HG03097 (cell line): ENCODE measurements at regions not wholly inside any gene's neighbourhood (a gene's known extent, or its start where the extent isn't known, plus 50 kb on each side); places are given as distances from the start of the nearest gene placed in this dataset.
A peak's percentile ranks its signal among the peaks of the same experiment; 100 is the strongest.
"Not testable (repeated sequence)": the region's sequence is repeated elsewhere in the genome, so short reads cannot be mapped to it uniquely, and the experiment has no call there.

Experiments
- ATAC-seq: cut with Tn5 transposase; IDR thresholded peaks from one replicate; pipeline ENCODE4 v1.9.1; 2021; ENCODE audit not compliant: unreplicated experiment, low FRiP score

- ATAC-seq: not testable (repeated sequence)
These were observed 319.6 kb upstream of the FGF16 start for GRCh38 chrX:77127571-77127970.

- no peak for ATAC-seq
These were observed 303.3 kb upstream of the FGF16 start for GRCh38 chrX:77143907-77144306.

GRCh38 chrX:77160301-77160700 lies 286.9 kb upstream of the FGF16 start:
- no peak for ATAC-seq

GRCh38 chrX:77162777-77163176 lies 284.4 kb upstream of the FGF16 start:
- ATAC-seq: no peak

- ATAC-seq: no peak
These were observed 279.2 kb upstream of the FGF16 start for GRCh38 chrX:77167993-77168392.

- no peak for ATAC-seq
These were observed 272.3 kb upstream of the FGF16 start for GRCh38 chrX:77174680-77175519.

GRCh38 chrX:77200663-77201062 lies 246.5 kb upstream of the FGF16 start:
- ATAC-seq: no peak

- ATAC-seq: no peak
These were observed 224.1 kb upstream of the FGF16 start for GRCh38 chrX:77223046-77223445.

- no peak for ATAC-seq
These were observed 182.7 kb upstream of the FGF16 start for GRCh38 chrX:77264490-77264889.

- no peak for ATAC-seq
These were observed 171.8 kb upstream of the FGF16 start for GRCh38 chrX:77275392-77275791.

GRCh38 chrX:77276742-77277141 lies 170.4 kb upstream of the FGF16 start:
- ATAC-seq: no peak

- ATAC-seq: no peak
These were observed 169.3 kb upstream of the FGF16 start for GRCh38 chrX:77277911-77278310.

- ATAC-seq: not testable (repeated sequence)
These were observed 167.8 kb upstream of the FGF16 start for GRCh38 chrX:77279373-77279772.

GRCh38 chrX:77293331-77293995 lies 153.7 kb upstream of the FGF16 start:
- ATAC-seq: peak; percentile 48

GRCh38 chrX:77298296-77298695 lies 148.9 kb upstream of the FGF16 start:
- no peak for ATAC-seq

GRCh38 chrX:77298790-77299189 lies 148.4 kb upstream of the FGF16 start:
- ATAC-seq: no peak

GRCh38 chrX:77299549-77299948 lies 147.6 kb upstream of the FGF16 start:
- ATAC-seq: no peak

- ATAC-seq: no peak
These were observed 105.2 kb upstream of the FGF16 start for GRCh38 chrX:77342004-77342403.

GRCh38 chrX:77346859-77347258 lies 100.3 kb upstream of the FGF16 start:
- ATAC-seq: no peak

- no peak for ATAC-seq
These were observed 99.6 kb upstream of the FGF16 start for GRCh38 chrX:77347572-77347971.

GRCh38 chrX:77389891-77390290 lies 57.3 kb upstream of the FGF16 start:
- ATAC-seq: no peak

GRCh38 chrX:77390365-77390764 lies 56.8 kb upstream of the FGF16 start:
- not testable (repeated sequence) for ATAC-seq
